Limb (tissue), 2 donors: ENCODE measurements at regions not wholly inside any gene's neighbourhood (a gene's known extent, or its start where the extent isn't known, plus 50 kb on each side); places are given as distances from the start of the nearest gene placed in this dataset.

Experiments
- DNase-seq, 2 donors: peaks; one replicate each; pipeline ENCODE4 v3.0.0-alpha.2; 2016; ENCODE audit errors: extremely low spot score in 2 of 2

DNA sequence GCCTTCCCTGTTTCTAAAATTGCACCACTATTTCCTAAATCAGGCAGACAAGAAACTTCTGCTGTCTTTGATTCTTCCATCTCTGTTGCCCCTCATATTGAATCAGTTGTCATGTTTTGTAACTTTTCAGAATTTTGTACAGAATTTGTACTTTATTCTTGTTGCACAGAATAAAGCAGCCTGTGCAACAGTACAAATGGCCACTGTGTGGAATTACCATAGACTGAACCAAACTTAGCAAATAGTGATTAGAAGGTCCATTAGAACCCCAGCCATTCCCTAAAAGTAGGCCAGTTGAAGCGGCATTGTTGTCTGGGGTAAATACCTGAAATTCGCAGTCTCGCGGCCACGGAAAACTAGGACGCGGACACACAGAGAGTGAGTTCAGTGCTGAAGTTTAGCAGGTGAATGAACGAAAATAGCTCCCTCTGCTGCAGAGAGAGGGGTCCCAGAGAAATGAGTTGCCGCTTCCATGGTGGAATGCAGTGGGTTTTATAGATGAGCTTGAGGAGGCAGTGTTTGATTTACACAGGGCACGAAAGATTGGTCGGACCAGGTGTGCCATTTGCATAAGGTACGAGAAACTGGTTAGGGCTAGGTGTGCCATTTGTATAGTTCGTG, 71.8 kb downstream of the C4orf33 start:
- no peak for DNase-seq

DNA sequence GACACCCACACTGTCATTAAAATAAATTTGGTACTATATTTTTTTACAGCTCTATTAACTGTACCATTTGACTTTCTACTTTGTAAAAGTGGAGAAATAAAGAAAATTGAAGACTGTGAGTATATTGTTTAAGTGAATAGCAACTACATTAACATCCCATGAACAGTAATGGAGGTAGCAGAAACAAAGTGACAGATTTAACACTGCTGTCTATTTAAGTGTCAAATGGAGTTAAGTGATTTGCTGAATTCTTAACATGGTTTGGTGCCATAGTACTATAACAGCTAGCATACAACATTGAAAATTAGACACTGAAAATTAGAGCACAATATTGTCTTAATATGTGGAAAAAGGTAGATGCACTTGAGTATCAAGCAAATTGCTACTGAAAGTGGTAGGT, 76.2 kb downstream of the C4orf33 start:
- DNase-seq: no peak

DNA sequence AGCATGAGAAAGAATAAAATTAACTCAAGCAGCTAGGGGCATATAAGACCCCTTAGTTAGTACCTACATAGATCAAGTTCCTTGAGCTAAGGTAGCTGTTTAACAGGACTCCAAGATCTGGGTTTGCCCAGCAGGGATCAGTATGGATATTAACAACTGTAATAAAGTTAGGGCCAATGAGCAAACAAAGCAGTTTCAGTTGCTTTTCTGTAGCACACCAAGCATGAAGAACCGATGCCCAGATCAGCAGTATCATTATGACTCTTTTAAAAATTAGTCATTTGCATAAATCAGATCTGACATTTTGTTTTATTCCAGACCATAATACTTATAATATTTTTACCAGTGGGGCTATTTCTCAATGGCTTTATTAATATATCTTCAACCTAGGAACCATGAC, 80.9 kb downstream of the C4orf33 start:
- DNase-seq: no peak

DNA sequence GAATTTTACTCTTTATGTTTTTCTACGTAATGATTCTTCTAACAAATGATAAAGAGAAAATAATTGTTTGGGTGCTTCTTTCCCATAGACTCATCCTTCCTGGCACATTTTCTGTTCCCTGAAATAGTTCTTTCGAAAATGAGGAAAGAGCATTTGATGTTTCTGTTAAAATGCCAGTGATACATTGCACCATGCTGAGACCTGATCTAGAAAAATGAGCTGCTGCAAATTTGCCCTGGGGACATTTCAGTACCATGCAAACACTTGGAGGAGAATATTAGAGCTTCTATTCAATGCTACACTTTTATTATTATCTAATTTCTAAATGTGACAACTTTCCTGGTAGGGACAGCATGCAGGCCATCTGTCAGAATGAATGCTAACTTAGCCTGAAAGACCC, 83.3 kb downstream of the C4orf33 start:
- no peak for DNase-seq

DNA sequence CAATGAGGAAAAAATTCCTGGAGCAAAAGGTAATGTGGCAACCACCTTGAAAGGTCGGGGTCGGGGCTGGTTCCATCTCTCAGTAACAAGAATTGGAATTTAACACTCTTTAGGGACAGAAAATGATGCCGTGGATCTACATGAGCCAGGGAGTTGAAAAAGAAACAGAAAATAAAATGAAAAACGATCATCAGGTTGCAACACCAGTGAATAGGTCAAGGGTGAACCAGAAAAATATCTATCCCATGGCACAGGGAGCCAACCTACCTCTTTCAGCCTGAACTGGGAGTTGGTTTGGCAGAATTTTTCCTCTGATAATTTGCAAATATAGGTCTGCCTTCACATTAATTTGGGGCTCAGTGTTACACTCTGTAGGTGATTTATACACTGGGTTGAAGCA, 93.7 kb downstream of the C4orf33 start:
- no peak for DNase-seq

DNA sequence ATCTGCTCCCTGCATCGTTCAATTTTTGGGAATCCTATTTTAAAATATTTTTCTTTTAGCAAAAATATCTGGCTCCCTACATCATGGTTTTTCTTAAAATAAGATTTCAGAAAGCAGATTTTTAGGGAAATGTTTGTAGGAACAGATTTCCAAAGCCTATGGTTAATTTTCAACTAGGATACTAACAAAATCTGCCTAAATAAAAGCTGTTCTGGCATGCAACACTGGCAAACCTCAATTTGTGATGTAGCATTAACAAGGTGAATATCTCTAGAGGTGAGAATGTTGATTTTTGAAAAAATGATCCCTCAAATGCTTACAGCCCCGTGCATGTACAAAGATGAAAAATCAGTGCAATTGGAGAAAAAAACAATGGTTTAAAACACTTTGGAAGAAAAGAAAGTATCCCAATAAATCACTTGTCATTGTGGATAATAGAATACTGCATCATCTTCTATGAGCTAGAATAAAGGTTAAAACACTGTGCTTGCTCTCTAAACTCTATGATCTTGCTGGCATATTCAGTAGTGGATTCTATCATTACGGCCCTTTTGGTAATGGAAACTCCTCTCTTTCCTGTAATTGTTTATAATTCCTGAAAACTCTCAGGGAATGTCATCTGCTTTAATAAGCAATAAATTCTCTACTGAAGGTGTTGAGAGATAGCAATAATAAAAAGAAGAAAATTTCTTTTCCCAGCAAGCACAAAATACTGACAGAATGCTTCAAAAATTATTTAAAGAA, 97.6 kb downstream of the C4orf33 start:
- no peak for DNase-seq

DNA sequence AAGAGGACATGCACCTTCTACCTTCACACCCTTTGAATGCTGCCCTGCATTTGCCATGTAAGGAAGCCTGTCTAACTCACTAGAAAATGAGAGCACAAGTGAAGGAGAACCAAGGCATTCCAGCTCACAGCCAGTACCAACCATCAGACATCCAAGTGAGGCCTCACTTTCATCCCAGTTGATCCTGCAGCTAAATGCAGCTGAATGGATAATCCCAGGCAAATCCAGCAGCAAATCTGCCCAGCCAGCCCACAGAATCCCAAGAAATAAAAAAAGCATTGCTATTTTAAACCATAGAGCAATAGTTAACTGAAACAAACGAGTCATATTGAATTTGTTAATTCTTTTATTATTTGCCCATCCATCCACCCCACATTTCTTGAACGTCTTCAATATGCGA, 112.5 kb downstream of the C4orf33 start:
- DNase-seq: no peak

DNA sequence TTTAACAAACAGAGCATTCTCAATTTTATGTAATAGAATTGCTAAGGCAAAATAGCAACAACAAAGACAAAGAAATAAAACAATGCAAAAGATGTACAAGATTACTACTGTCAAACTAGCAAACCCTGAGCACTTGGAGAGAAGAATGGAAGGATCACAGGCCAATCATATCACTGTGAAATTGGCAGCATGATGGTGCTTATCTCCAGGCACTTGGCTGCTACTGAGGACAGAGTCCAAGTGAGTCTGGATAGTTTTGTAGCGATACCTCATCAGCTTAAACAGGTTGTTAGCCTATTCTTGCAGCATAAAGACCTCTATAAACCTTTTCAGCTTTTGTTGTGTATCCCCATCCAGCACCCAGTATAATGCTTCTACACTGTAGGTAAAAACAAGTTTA, 117.7 kb downstream of the C4orf33 start:
- DNase-seq: no peak

DNA sequence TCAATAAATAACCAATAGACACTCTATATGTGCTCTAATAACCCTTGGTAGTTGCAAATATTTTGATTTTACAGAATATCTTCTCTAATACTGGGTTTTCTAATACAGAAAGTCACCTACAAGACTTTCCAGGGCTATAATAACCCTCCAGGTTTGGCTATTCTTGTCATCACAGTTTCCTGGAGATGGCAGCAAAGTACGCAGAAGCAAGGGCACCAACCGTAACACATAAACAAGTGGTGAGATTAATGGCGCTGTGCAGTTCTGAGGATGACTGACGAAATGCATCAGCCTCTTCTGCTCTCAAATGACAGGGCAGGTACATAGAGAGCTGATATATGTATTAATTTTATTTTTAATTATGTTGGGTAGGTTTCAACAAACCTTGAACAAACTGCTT, 122.4 kb downstream of the C4orf33 start:
- peak in 1 of 2 donors; percentile 34 for DNase-seq

DNA sequence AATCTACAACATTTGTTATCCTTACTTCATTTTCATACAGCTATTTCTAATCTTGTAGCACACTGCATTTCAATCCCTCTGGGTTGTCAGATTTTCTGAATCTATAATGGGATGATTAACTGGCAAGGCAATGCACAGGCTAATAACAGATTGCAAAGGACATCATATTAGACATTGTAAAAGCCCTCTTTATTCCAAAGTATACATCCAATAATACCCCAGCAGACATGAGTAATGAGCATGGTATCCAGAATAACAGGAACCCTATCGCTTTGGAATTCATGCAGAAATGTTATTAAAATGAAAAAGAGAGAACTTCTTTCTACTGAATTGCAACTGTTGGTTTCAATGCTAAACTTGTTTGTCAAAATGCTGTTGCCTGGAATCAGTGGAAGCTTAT, 122.9 kb downstream of the C4orf33 start:
- no peak for DNase-seq

DNA sequence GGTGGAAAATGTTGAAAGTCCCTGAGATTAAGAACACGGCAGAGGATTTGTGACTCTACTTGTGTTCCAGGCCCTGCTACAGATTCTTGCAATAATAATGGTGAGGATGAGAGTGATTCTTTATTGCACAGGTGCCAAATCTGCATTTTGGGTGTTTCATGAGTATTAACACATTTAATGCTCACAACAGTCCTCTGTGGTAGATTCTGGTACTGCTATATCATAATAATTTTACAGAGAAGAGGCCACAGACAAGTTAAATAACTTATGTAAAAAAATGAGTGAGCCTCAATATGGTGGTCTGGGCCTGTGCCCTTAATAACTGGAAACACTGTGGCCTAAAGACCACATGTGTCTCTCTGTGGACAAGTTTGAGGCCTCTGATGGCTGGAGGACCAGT, 124.3 kb downstream of the C4orf33 start:
- no peak for DNase-seq

DNA sequence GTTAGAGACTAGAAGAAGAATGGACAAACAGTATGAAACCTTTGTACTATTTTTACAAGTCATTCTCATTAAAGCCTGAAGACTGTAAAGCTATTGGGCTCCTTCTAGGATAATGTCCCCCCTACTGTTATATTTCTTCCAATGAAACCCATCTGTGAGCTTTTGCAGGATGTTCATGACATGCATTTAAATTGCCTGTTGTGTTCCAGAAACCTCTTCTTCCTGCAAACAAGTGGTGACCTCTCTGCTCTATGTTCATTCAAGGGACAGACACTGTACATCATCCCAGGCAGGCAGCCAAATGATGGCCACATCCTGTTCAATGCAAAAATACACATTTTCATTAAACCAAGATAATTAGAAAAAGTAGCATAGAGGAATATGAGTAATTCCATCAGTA, 128.0 kb downstream of the C4orf33 start:
- no peak for DNase-seq

DNA sequence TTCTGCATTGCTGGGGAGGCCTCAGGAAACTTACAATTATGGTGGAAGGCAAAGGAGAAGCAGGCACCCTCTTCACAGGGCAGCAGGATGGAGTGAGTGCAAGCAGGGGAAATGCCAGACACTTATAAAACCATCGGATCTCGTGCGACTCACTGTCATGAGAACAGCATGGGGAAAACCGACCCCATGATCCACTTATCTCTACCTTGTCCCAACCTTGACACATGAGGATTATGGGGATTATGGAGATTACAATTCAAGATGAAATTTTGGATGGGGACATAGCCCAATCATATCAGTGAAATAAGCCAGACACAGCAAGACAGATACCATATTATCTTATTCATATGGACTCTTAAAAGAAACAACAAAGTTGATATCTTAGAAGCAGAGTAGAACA, 134.9 kb downstream of the C4orf33 start:
- DNase-seq: no peak

DNA sequence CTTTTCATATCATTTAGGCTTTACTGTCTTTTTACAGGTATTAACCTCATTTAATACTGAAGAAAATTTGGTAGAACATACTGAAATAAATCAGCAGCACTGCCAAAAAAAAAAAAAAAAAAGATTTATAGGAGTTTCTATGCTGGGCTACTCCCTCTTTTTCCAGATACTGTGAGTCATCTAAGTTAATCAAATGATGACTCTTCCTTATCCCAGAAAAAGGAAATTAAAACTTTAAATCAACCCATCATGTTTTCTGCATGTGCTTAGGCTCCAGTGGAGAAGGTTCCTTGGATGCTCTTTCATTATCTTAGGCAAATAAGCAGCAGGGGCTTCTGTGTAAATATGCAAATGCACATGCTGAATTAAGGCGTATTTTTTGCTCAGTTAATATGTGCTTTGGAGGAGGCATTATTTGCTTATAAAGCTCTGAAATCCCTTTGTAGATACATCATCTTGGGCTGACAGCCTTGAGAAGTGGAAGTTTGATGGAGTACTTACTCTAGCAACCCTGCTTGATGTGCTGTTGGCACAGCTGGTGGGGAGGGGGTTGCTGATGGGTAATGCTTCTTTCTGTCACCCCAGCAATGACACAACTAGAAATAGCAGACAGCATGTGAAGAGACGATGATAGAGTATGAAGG, 136.1 kb downstream of the C4orf33 start:
- DNase-seq: no peak

DNA sequence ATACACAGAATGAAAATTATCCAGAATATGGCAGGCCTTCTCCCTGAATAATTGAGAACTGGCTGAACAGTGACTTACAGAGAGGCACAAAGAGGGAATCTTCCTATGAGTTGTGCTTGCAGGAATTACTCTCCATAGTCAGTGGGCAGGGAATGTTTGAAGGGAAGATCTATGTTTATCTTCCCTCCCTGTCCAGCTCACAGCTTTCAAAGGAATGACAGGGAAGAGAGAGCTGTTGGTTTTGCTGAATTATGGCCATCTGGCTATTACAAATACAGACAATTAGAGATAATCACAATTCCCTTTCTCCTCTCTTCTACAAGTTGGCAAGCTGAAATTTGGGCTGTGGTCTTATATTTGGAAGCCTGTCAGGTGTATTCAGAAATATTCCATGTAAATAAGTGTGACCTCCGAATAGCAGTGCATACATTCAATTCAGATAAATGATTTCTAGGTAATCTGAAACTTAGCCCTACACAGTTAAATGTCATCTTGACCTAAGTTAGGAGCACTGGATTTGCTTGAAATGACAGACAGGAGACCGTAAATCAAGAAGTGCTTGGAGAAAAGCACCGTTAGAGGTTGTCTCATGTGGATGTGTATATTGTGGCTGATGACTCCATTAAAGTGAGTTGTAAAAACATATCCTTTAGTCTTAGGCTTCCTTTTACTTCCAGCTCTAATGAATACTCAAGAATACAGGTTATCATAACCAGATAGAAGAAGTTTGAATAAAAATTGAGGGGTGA, 136.8 kb downstream of the C4orf33 start:
- no peak for DNase-seq

DNA sequence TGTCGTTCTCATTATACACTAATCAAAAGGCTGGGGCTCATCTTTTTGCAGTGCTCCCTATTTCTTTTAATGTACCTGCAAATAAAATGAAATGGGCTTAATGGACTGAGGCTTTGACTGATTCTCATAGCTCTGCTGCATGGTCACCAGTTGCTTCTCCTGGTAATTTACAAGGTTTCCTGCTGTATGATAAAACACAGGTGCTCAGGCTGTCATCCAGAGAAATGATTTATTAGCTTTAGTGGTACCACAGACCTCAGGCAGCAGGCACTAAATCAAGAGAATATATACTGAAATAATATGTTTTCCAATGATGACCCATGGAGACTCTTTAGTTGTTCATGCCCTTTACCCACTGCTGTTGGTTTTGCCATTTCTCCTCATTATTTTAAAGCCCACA, 137.7 kb downstream of the C4orf33 start:
- no peak for DNase-seq

DNA sequence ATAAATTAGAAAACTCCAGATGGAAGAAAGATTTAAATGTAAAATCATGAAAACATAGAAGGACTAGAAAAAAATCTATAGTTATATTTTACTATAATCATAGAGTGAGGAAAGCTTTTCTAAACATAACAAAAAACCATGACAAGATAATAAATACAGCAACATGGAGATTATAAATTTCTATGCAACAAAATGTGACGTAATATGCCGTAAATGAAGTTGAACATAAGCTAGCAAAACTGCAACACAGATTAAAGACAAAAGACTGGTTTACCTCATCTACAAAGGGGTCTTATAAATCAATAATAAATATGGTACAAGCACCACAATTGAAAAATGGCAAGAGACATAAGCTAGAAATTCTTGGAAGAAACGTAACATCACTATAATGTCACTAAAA, 140.4 kb downstream of the C4orf33 start:
- no peak for DNase-seq

DNA sequence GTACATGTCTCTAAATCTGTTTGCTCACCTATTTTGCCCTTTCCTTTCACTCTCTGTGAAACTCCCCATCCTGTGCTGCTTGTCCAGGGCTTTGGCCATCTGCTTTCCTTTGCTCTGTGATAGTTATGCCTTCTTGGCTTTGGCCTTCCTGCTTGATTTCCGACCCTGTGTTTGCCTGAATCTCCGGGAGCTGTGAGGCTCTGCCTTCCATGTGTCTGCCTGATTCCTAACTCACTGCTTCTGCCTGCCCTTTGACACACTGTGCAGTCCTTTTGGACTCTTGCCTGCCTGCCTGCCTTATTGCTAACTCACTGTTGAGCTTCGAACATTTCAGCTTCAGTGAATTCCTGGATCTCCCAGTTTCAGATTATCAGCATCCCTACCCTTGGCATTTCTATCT, 143.1 kb downstream of the C4orf33 start:
- DNase-seq: peak in 1 of 2 donors; percentile 15

DNA sequence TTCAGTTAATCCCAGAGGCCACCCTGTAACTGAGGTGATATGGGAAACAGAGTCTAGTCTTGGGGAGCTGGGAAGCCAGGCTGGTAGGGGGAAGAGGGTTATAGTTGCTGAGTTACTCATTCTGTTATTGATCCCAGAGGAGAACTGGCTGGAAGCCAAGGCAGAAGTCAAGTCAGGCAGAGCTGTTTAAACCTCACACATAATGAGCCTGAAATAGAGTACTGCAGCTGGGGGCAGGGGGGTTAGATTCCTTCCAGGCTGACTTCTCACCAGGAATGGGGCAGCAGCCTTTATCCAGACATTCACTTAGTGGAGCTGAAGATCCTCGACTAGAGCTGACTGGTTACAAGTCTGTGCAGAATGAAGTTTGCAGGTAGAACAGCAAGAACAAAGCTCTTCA, 144.9 kb downstream of the C4orf33 start:
- DNase-seq: peak in 1 of 2 donors; percentile 46

DNA sequence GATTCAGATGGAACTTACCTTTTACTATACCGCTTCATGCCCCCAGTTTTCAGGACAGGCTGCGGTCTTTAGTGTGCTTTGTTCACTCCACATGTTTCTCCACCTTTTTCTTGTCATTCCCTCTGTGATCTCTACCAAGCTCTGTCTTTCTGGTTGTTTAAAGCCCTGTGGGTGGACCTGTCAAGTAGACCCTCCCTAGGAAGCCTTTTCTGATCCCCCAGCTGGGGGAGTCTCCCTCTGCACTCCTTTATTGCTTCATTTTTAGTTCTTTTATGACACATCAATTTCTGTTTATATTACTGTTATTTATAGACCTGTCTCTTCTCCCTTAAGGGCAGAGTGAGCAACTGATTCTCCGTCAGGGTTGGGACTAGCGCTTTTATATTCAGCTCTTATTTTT, 150.2 kb downstream of the C4orf33 start:
- no peak for DNase-seq

DNA sequence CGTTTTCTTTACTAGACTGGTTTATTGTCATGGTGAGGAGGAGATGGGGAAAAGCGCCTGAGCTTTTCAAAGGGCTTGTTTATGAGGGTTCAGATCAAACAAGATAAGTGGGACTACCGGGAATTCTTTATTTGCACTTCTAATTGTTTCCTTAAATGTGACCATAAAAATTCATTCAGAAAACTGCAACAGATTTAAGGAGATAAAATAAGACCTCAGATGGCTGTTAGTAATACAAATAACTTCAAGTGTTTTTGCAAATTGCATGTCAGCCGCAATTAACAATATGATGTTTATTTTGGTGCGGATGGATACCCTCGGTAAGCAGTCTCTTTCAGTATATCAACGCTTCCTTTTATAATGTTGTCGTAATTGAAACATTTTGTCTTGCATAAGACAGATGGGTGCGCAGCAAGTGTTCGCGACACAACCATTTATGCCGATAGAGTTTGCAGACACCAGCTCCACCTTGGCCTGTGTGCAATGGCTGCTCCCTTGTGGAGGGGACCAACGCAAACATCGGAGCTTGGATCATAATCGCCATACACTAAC, 151.0 kb downstream of the C4orf33 start:
- no peak for DNase-seq

DNA sequence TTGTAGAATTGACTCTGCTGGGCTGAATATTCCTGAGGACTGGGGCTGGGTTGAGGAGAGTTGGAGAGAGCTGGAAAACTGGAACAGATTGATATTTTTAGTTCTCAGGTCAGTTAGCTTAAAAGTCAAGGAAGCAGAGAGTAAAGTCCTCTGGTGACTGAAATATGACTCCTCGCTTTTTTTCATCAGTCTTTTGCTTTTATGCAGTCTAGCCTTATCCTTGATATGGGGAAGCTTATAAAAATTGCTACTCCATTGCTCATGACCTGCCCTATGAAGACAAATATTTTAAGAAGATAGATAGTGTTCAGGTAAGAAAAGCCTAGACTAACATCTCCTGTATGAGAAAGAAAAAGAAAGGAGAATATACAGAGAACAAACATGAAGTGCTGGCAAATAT, 152.7 kb downstream of the C4orf33 start:
- no peak for DNase-seq
